H9 (cell line): ENCODE measurements at regions not wholly inside any gene's neighbourhood (a gene's known extent, or its start where the extent isn't known, plus 50 kb on each side); places are given as distances from the start of the nearest gene placed in this dataset.

Experiments used
- DNase-seq: peaks from one replicate; pipeline ENCODE4 v3.0.0-alpha.2; 2017
- H2AFZ ChIP-seq: one replicate; pipeline ENCODE4 v1.6.1; 2013; ENCODE audit warnings: mild to moderate bottlenecking, low read length, control low read depth, moderate library complexity
- H2AK5ac ChIP-seq: 2 replicates; pipeline ENCODE4 v1.6.1; 2013; ENCODE audit warnings: low read length, control low read depth, mixed read lengths; ENCODE audit not compliant: insufficient read length
- H2BK120ac ChIP-seq: one replicate; pipeline ENCODE4 v1.6.1; 2013; ENCODE audit warnings: low read depth, mild to moderate bottlenecking, low read length, control low read depth, inconsistent platforms; ENCODE audit not compliant: poor library complexity, severe bottlenecking
- H2BK12ac ChIP-seq: 2 replicates; pipeline ENCODE4 v1.6.1; 2013; ENCODE audit warnings: low read length, control low read depth, mixed read lengths, low read depth; ENCODE audit not compliant: insufficient read length
- H2BK15ac ChIP-seq: 2 replicates; pipeline ENCODE4 v1.6.1; 2013; ENCODE audit warnings: low read depth, low read length, control low read depth
- H2BK20ac ChIP-seq: one replicate; pipeline ENCODE4 v1.6.1; 2013; ENCODE audit warnings: low read depth, mild to moderate bottlenecking, low read length, control low read depth, inconsistent platforms; ENCODE audit not compliant: poor library complexity, severe bottlenecking
- H2BK5ac ChIP-seq: 2 replicates; pipeline ENCODE4 v1.6.1; 2013; ENCODE audit warnings: low read length, control low read depth, mixed read lengths; ENCODE audit not compliant: insufficient read length
- H3K14ac ChIP-seq: 2 replicates; pipeline ENCODE4 v1.6.1; 2013; ENCODE audit warnings: low read length, control low read depth; ENCODE audit not compliant: insufficient read depth
- H3K18ac ChIP-seq: 2 replicates; pipeline ENCODE4 v1.6.1; 2013; ENCODE audit warnings: low read depth, mild to moderate bottlenecking, mixed read lengths, low read length, control low read depth; ENCODE audit not compliant: insufficient read length
- H3K23ac ChIP-seq: 2 replicates; pipeline ENCODE4 v1.6.1; 2013; ENCODE audit warnings: low read length, control low read depth, mixed read lengths, low read depth; ENCODE audit not compliant: insufficient read length
- H3K23me2 ChIP-seq: 2 replicates; pipeline ENCODE4 v1.6.1; 2013; ENCODE audit warnings: low read depth, mild to moderate bottlenecking, mixed read lengths, low read length, control low read depth; ENCODE audit not compliant: insufficient read length, poor library complexity, severe bottlenecking
- H3K27ac ChIP-seq: 2 replicates; pipeline ENCODE4 v1.5.1; 2013; ENCODE audit warnings: low read length, control low read depth, mixed read lengths, low read depth; ENCODE audit not compliant: insufficient read length
- H3K27me3 ChIP-seq: 2 replicates; pipeline ENCODE4 v1.6.1; 2013; ENCODE audit warnings: low read length, control low read depth, inconsistent platforms; ENCODE audit not compliant: insufficient read depth
- H3K4ac ChIP-seq: 2 replicates; pipeline ENCODE4 v1.6.1; 2013; ENCODE audit warnings: low read depth, mild to moderate bottlenecking, control low read depth, inconsistent platforms, low read length, moderate library complexity
- H3K4me1 ChIP-seq: 2 replicates; pipeline ENCODE4 v1.6.1; 2013; ENCODE audit warnings: low read length, control low read depth, inconsistent platforms; ENCODE audit not compliant: insufficient read depth
- H3K4me2 ChIP-seq: 2 replicates; pipeline ENCODE4 v1.6.1; 2013; ENCODE audit warnings: low read length, control low read depth, mixed read lengths; ENCODE audit not compliant: insufficient read length, insufficient read depth
- H3K56ac ChIP-seq: 2 replicates; pipeline ENCODE4 v1.6.1; 2013; ENCODE audit warnings: low read depth, mild to moderate bottlenecking, mixed read lengths, low read length, control low read depth; ENCODE audit not compliant: insufficient read length
- H3K79me1 ChIP-seq: 2 replicates; pipeline ENCODE4 v1.6.1; 2013; ENCODE audit warnings: low read depth, mild to moderate bottlenecking, moderate library complexity, low read length, control low read depth, inconsistent platforms; ENCODE audit not compliant: insufficient read depth, poor library complexity, severe bottlenecking
- H3K79me2 ChIP-seq: 2 replicates; pipeline ENCODE4 v1.6.1; 2013; ENCODE audit warnings: low read length, control low read depth, inconsistent platforms; ENCODE audit not compliant: insufficient read depth
- H3K9ac ChIP-seq: 2 replicates; pipeline ENCODE4 v1.6.1; 2013; ENCODE audit warnings: low read length, control low read depth, mixed read lengths; ENCODE audit not compliant: insufficient read length; ENCODE audit errors: extremely low read depth
- H3K9me3 ChIP-seq: one replicate; pipeline ENCODE4 v1.6.1; 2013; ENCODE audit warnings: low read depth, low read length, inconsistent platforms; ENCODE audit not compliant: control insufficient read depth
- H3T11ph ChIP-seq: one replicate; pipeline ENCODE4 v1.6.1; 2013; ENCODE audit warnings: mild to moderate bottlenecking, low read length, control low read depth, inconsistent platforms
- H4K20me1 ChIP-seq: one replicate; pipeline ENCODE4 v1.6.1; 2013; ENCODE audit not compliant: control insufficient read depth, insufficient read length, insufficient read depth
- H4K5ac ChIP-seq: 2 replicates; pipeline ENCODE4 v1.6.1; 2013; ENCODE audit warnings: low read depth, mild to moderate bottlenecking, mixed read lengths, low read length, control low read depth; ENCODE audit not compliant: insufficient read length
- H4K8ac ChIP-seq: replicated peaks from 2 replicates; pipeline ENCODE4 v1.6.1; 2013; ENCODE audit warnings: low read length, control low read depth, mixed read lengths, low read depth; ENCODE audit not compliant: insufficient read length
- H4K91ac ChIP-seq: 2 replicates; pipeline ENCODE4 v1.6.1; 2013; ENCODE audit warnings: low read depth, mild to moderate bottlenecking, moderate library complexity, mixed read lengths, low read length, control low read depth; ENCODE audit not compliant: insufficient read length
- H3K27ac Mint-ChIP-seq, 3 experiments: 2 replicates in 2 of 3; 3 replicates in 1 of 3; pipeline ENCODE4 v1.8.0; 2020 to 2021; ENCODE audit warnings: mixed read lengths in 3 of 3, mild to moderate bottlenecking in 1 of 3, moderate library complexity in 1 of 3
- H3K27me3 Mint-ChIP-seq: 2 replicates; pipeline ENCODE4 v1.8.0; 2021; ENCODE audit warnings: low read depth, mild to moderate bottlenecking, moderate library complexity, mixed read lengths
- H3K36me3 Mint-ChIP-seq, 3 experiments: 2 replicates in 2 of 3; 3 replicates in 1 of 3; pipeline ENCODE4 v1.8.0; 2020 to 2021; ENCODE audit warnings: low read depth in 3 of 3, mixed read lengths in 3 of 3; ENCODE audit not compliant: insufficient read depth in 1 of 3
- H3K4me1 Mint-ChIP-seq, 2 experiments: 2 replicates each; pipeline ENCODE4 v1.8.0; 2020; ENCODE audit warnings: mixed read lengths in 2 of 2
- H3K4me3 Mint-ChIP-seq, 2 experiments: 2 replicates in 1 of 2; 3 replicates in 1 of 2; pipeline ENCODE4 v1.8.0; 2020 to 2021; ENCODE audit warnings: mild to moderate bottlenecking in 2 of 2, mixed read lengths in 2 of 2, moderate library complexity in 1 of 2
- H3K9me3 Mint-ChIP-seq, 2 experiments: 2 replicates in 1 of 2; 3 replicates in 1 of 2; pipeline ENCODE4 v1.8.0; 2020; ENCODE audit warnings: mild to moderate bottlenecking in 2 of 2, mixed read lengths in 2 of 2, moderate library complexity in 1 of 2
- WGBS: extraction: QIAGEN DNeasy Blood & Tissue Kit; methylation state at CpG from one replicate; pipeline ENCODE4 v1.1.7; 2013; ENCODE audit warnings: missing lambda C conversion rate, low lambda C conversion rate, mixed read lengths; ENCODE audit not compliant: insufficient read length; ENCODE audit errors: extremely low coverage; 5-methylcytosine and 5-hydroxymethylcytosine counted together
- TF ChIP-seq, protein P1 (sequence below): fragments of 200-600 bp; sonication (generic); conservative IDR thresholded peaks from 3 replicates; pipeline ENCODE4 v1.8.0; 2021; ENCODE audit warnings: antibody characterized with exemption, mild to moderate bottlenecking

DNA sequence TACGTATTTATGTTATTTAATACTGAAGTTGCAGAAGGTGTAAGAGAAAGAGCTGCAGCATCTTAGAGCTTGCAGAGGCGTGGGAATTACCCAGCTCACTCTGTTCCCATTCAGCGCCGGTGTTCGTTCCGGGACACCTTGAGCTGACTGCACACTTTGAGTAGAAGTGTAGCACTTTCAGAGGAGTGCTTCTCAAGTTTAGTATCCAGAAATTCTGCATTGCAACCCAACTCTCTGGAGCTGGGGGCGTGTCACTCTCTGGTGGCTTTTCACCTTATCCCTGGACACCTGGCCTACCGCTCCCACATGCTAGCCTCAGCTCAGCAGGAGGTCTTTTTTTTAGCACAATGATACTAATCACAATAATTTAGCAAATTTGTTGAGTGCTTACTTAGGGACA lies 66.4 kb upstream of the SHH start:
- no CpG with 5 or more reads among the region's 8 CpGs for WGBS
- no peak overlapping the region for H3K4ac ChIP-seq
- no peak overlapping the region for H3K27ac Mint-ChIP-seq
- no peak overlapping the region for H2BK12ac ChIP-seq
- H2BK120ac ChIP-seq = no peak overlapping the region
- H3K56ac ChIP-seq = no peak overlapping the region
- H3K18ac ChIP-seq = no peak overlapping the region
- H3K9me3 Mint-ChIP-seq = no peaks in the 10 kb centered on the region
- no peak overlapping the region for H2BK5ac ChIP-seq
- H3K27me3 ChIP-seq = no peaks in the 10 kb centered on the region
- no peak overlapping the region for H3K4me2 ChIP-seq
- H3K14ac ChIP-seq = no peak overlapping the region
- H3K27me3 Mint-ChIP-seq = peaks cover 8% of the 10 kb centered on the region
- no peak overlapping the region for H3K23ac ChIP-seq
- no peak overlapping the region for H2AFZ ChIP-seq
- H3K27ac ChIP-seq = no peak overlapping the region
- no peak overlapping the region for H3K4me3 Mint-ChIP-seq
- H2AK5ac ChIP-seq = no peak overlapping the region
- H3T11ph ChIP-seq = no peak overlapping the region
- TF ChIP-seq, protein P1, sequence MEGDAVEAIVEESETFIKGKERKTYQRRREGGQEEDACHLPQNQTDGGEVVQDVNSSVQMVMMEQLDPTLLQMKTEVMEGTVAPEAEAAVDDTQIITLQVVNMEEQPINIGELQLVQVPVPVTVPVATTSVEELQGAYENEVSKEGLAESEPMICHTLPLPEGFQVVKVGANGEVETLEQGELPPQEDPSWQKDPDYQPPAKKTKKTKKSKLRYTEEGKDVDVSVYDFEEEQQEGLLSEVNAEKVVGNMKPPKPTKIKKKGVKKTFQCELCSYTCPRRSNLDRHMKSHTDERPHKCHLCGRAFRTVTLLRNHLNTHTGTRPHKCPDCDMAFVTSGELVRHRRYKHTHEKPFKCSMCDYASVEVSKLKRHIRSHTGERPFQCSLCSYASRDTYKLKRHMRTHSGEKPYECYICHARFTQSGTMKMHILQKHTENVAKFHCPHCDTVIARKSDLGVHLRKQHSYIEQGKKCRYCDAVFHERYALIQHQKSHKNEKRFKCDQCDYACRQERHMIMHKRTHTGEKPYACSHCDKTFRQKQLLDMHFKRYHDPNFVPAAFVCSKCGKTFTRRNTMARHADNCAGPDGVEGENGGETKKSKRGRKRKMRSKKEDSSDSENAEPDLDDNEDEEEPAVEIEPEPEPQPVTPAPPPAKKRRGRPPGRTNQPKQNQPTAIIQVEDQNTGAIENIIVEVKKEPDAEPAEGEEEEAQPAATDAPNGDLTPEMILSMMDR = no peak
- no peaks in the 10 kb centered on the region for H3K9me3 ChIP-seq
- H4K5ac ChIP-seq = no peak overlapping the region
- H3K4me1 Mint-ChIP-seq = peaks cover 3% of the 10 kb centered on the region in 2 experiments; a peak in 2 of 4 replicates
- H4K20me1 ChIP-seq = no peaks in the 10 kb centered on the region
- H2BK20ac ChIP-seq = no peak overlapping the region
- no peaks in the 10 kb centered on the region for H3K23me2 ChIP-seq
- H3K4me1 ChIP-seq = no peaks in the 10 kb centered on the region; the same call in 1 of the 2 replicates
- no peak overlapping the region for H4K91ac ChIP-seq
- H3K9ac ChIP-seq = no peak overlapping the region
- no peak overlapping the region for H4K8ac ChIP-seq
- no peaks in the 10 kb centered on the region for H3K79me2 ChIP-seq
- DNase-seq = peak; percentile 4
- H3K79me1 ChIP-seq = no peaks in the 10 kb centered on the region
- H3K36me3 Mint-ChIP-seq = no peaks in the 10 kb centered on the region
- no peak overlapping the region for H2BK15ac ChIP-seq
